ENCODE measurements at regions not wholly inside any gene's neighbourhood (a gene's known extent, or its start where the extent isn't known, plus 50 kb on each side); places are given as distances from the start of the nearest gene placed in this dataset.

DNA sequence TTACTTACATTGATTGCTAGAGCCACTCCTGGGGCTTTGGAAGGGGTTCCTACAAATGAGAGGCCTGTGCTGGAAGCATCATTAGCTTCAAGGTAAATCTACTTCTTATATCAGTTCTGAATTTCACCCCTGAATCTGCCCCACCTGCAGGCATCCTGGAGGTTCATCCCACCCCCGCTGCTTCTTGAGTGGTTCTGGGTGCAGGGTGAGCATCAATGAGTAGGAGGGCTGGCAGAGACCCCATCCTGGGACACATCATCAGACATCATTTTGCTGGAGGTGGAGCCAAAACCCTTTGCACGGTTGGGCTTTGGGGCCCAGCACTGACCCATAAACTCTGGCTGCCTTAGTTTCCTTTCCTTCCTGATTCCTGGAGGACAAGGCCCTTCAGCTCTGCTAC lies 143.7 kb downstream of the PTPN20 start:
- TF ChIP-seq, protein P1, sequence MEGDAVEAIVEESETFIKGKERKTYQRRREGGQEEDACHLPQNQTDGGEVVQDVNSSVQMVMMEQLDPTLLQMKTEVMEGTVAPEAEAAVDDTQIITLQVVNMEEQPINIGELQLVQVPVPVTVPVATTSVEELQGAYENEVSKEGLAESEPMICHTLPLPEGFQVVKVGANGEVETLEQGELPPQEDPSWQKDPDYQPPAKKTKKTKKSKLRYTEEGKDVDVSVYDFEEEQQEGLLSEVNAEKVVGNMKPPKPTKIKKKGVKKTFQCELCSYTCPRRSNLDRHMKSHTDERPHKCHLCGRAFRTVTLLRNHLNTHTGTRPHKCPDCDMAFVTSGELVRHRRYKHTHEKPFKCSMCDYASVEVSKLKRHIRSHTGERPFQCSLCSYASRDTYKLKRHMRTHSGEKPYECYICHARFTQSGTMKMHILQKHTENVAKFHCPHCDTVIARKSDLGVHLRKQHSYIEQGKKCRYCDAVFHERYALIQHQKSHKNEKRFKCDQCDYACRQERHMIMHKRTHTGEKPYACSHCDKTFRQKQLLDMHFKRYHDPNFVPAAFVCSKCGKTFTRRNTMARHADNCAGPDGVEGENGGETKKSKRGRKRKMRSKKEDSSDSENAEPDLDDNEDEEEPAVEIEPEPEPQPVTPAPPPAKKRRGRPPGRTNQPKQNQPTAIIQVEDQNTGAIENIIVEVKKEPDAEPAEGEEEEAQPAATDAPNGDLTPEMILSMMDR (IDR thresholded peaks at IDR 0.05; ENCODE audit: poor library complexity) = no peak
- no peak for TF ChIP-seq EZH2 (IDR thresholded peaks at IDR 0.05; ENCODE audit: borderline replicate concordance)

Measured in hepatocyte (in vitro differentiated cells).